ENCODE measurements at regions not wholly inside any gene's neighbourhood (a gene's known extent, or its start where the extent isn't known, plus 50 kb on each side); places are given as distances from the start of the nearest gene placed in this dataset.

- ChIA-PET CTCF (no interaction called here), POLR2A (no interaction called here)
- Histone ChIP-seq H3K27me3 (ENCODE audit: control insufficient read depth, insufficient read depth, low read length) (no peaks in the 10 kb centered on the region), H3K9me3 (ENCODE audit: control insufficient read depth, insufficient read depth, low read length) (no peaks in the 10 kb centered on the region), H3K4me3 (ENCODE audit: low read depth, low read length) (no peak overlapping the region), H3K27ac (ENCODE audit: low read depth, low read length) (no peak overlapping the region)
- no peak for DNase-seq (ENCODE audit: low read depth, low spot score)
- TF ChIP-seq CTCF (IDR thresholded peaks at IDR 0.05; ENCODE audit: low read depth, low read length): no peak
Measured at GRCh38 chr6:144697369-144697760, 412.2 kb downstream of the UTRN start.

GRCh38 chr6:144697801-144698200, 412.7 kb downstream of the UTRN start:
- ChIA-PET CTCF (no interaction called here), POLR2A (no interaction called here)
- H3K27ac ChIP-seq (ENCODE audit: low read depth, low read length): no peak overlapping the region
- no peaks in the 10 kb centered on the region for H3K27me3 ChIP-seq (ENCODE audit: control insufficient read depth, insufficient read depth, low read length)
- H3K9me3 ChIP-seq (ENCODE audit: control insufficient read depth, insufficient read depth, low read length): no peaks in the 10 kb centered on the region
- TF ChIP-seq CTCF (IDR thresholded peaks at IDR 0.05; ENCODE audit: low read depth, low read length): no peak
- DNase-seq (ENCODE audit: low read depth, low spot score): no peak
- no peak overlapping the region for H3K4me3 ChIP-seq (ENCODE audit: low read depth, low read length)

- ChIA-PET CTCF (no interaction called here), POLR2A (no interaction called here)
- Histone ChIP-seq H3K27me3 (ENCODE audit: control insufficient read depth, insufficient read depth, low read length) (no peaks in the 10 kb centered on the region), H3K4me3 (ENCODE audit: low read depth, low read length) (no peak overlapping the region), H3K9me3 (ENCODE audit: control insufficient read depth, insufficient read depth, low read length) (no peaks in the 10 kb centered on the region), H3K27ac (ENCODE audit: low read depth, low read length) (no peak overlapping the region)
- DNase-seq (ENCODE audit: low read depth, low spot score): no peak
- TF ChIP-seq CTCF (IDR thresholded peaks at IDR 0.05; ENCODE audit: low read depth, low read length): no peak
Measured at GRCh38 chr6:144702781-144703180, 417.6 kb downstream of the UTRN start.

GRCh38 chr6:144710207-144710606, 425.1 kb downstream of the UTRN start:
- TF ChIP-seq CTCF (IDR thresholded peaks at IDR 0.05; ENCODE audit: low read depth, low read length): no peak
- ChIA-PET CTCF (interaction anchor here (1.9 kb wide), 1 partner anchor 125 kb away, joined by 5 read pairs; no protein-coding TSS in a partner anchor), POLR2A (no interaction called here)
- no peak overlapping the region for H3K4me3 ChIP-seq (ENCODE audit: low read depth, low read length)
- DNase-seq (ENCODE audit: low read depth, low spot score): peak; percentile 42
- no peaks in the 10 kb centered on the region for H3K9me3 ChIP-seq (ENCODE audit: control insufficient read depth, insufficient read depth, low read length)
- H3K27ac ChIP-seq (ENCODE audit: low read depth, low read length): no peak overlapping the region
- no peaks in the 10 kb centered on the region for H3K27me3 ChIP-seq (ENCODE audit: control insufficient read depth, insufficient read depth, low read length)

- no peak for TF ChIP-seq CTCF (IDR thresholded peaks at IDR 0.05; ENCODE audit: low read depth, low read length)
Measured at GRCh38 chr6:144711661-144712060, 426.5 kb downstream of the UTRN start.

More at GRCh38 chr6:144711661-144712060, 426.5 kb downstream of the UTRN start:
- DNase-seq (ENCODE audit: low read depth, low spot score): no peak
- Histone ChIP-seq H3K9me3 (ENCODE audit: control insufficient read depth, insufficient read depth, low read length) (no peaks in the 10 kb centered on the region), H3K27ac (ENCODE audit: low read depth, low read length) (no peak overlapping the region), H3K27me3 (ENCODE audit: control insufficient read depth, insufficient read depth, low read length) (no peaks in the 10 kb centered on the region), H3K4me3 (ENCODE audit: low read depth, low read length) (no peak overlapping the region)
- CTCF ChIA-PET: interaction anchor here (1.1 to 1.9 kb wide), 2 partner anchors 127 to 131 kb away, joined by 3 to 5 read pairs; no protein-coding TSS in a partner anchor
- POLR2A ChIA-PET: no interaction called here

Data from AG04450 (cell line).